Stimulated activated CD4-positive, alpha-beta T cell treated with anti-CD3 and anti-CD28 coated beads, Interleukin-15, amount 100 ng/mL, for 48 hours (primary cell): ENCODE measurements at regions not wholly inside any gene's neighbourhood (a gene's known extent, or its start where the extent isn't known, plus 50 kb on each side); places are given as distances from the start of the nearest gene placed in this dataset.
"Not testable (repeated sequence)": the region's sequence is repeated elsewhere in the genome, so short reads cannot be mapped to it uniquely, and the experiment has no call there.

Source experiments
- DNase-seq, 2 donors: peaks; one replicate each; pipeline ENCODE4 v3.0.0-alpha.2; 2020; ENCODE audit warnings: low read depth in 2 of 2

- no peak for DNase-seq
Observed at GRCh38 chr9:78713614-78714405, 416.9 kb downstream of the PSAT1 start.

GRCh38 chr9:78714576-78714975, 417.7 kb downstream of the PSAT1 start:
- no peak for DNase-seq

- not testable (repeated sequence) for DNase-seq
Observed at GRCh38 chr9:78719029-78719428, 422.1 kb downstream of the PSAT1 start.

- DNase-seq: no peak
Observed at GRCh38 chr9:78724896-78725295, 428.0 kb downstream of the PSAT1 start.

GRCh38 chr9:78725503-78725902, 428.6 kb downstream of the PSAT1 start:
- no peak for DNase-seq

GRCh38 chr9:78745331-78745730, 448.4 kb downstream of the PSAT1 start:
- DNase-seq: no peak

- DNase-seq: no peak
Observed at GRCh38 chr9:78746010-78746409, 449.1 kb downstream of the PSAT1 start.

- DNase-seq: no peak
Observed at GRCh38 chr9:78753039-78753438, 456.1 kb downstream of the PSAT1 start.

- DNase-seq: no peak
Observed at GRCh38 chr9:78756813-78757510, 460.0 kb downstream of the PSAT1 start.

GRCh38 chr9:78763424-78763823, 466.5 kb downstream of the PSAT1 start:
- no peak for DNase-seq

GRCh38 chr9:78765861-78766260, 468.9 kb downstream of the PSAT1 start:
- DNase-seq: no peak

- DNase-seq: no peak
Observed at GRCh38 chr9:78767490-78767889, 470.6 kb downstream of the PSAT1 start.

- no peak for DNase-seq
Observed at GRCh38 chr9:78769690-78770089, 472.8 kb downstream of the PSAT1 start.

GRCh38 chr9:78775211-78775610, 478.3 kb downstream of the PSAT1 start:
- DNase-seq: no peak

GRCh38 chr9:78775696-78776295, 478.9 kb downstream of the PSAT1 start:
- DNase-seq: no peak

- no peak for DNase-seq
Observed at GRCh38 chr9:78777747-78778146, 480.8 kb downstream of the PSAT1 start.

- no peak for DNase-seq
Observed at GRCh38 chr9:78778318-78778717, 481.4 kb downstream of the PSAT1 start.

GRCh38 chr9:78778861-78779374, 482.0 kb downstream of the PSAT1 start:
- no peak for DNase-seq

- DNase-seq: no peak
Observed at GRCh38 chr9:78781681-78782080, 484.8 kb downstream of the PSAT1 start.

- no peak for DNase-seq
Observed at GRCh38 chr9:78782234-78782633, 485.3 kb downstream of the PSAT1 start.

GRCh38 chr9:78782858-78783257, 485.9 kb downstream of the PSAT1 start:
- DNase-seq: no peak

GRCh38 chr9:78783743-78784142, 486.8 kb downstream of the PSAT1 start:
- no peak for DNase-seq

GRCh38 chr9:78786794-78787193, 489.9 kb downstream of the PSAT1 start:
- DNase-seq: no peak
